ENCODE measurements at regions not wholly inside any gene's neighbourhood (a gene's known extent, or its start where the extent isn't known, plus 50 kb on each side); places are given as distances from the start of the nearest gene placed in this dataset.
A peak's percentile ranks its signal among the peaks of the same experiment; 100 is the strongest.

DNA sequence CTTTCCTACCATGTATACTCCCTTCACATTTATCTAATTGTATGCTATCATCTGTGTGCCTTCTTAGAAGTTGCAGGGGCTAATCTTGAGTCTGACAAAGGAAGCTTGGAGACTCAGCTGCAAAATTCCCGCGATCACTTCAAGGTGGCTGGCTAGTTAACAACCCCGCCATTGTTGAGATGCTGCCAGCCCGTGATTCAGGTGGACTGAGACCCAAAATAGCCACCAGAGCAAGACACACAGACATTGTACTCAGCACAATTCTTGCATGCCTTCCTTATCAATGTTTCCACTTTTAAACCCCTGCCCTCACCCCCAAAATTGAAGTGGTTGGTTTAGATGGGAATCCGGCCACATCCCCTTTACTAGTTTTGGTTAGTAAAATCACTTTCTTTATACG is 225.8 kb upstream of the ZNF717 start:
- TF ChIP-seq CTCF (IDR thresholded peaks at IDR 0.05; ENCODE audit: insufficient read depth, low read length) = no peak
- no peak for DNase-seq (ENCODE audit: low read depth)
- no peak overlapping the region for H3K4me3 ChIP-seq (ENCODE audit: low read depth, low read length)

DNA sequence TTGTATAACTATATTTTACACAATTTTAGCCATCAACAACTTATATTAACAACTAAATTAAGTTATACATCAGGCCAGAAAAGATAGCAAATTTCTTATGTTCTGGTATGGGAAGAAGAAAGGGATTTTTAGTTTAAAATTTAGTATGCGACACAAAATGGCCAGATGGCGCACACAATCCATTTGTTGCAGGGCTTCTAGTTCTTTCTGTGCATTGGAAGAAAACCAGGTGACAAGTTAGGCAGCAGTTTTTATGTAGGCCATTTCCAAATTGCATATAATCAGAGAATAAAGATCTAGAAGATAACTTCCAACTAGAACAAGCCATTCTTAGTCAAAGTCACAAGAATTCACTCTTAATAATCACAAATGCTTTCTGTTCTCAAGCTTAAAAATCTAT is 230.1 kb upstream of the ZNF717 start:
- DNase-seq (ENCODE audit: low read depth) = no peak
- no peak for TF ChIP-seq CTCF (IDR thresholded peaks at IDR 0.05; ENCODE audit: insufficient read depth, low read length)
- no peak overlapping the region for H3K4me3 ChIP-seq (ENCODE audit: low read depth, low read length)

DNA sequence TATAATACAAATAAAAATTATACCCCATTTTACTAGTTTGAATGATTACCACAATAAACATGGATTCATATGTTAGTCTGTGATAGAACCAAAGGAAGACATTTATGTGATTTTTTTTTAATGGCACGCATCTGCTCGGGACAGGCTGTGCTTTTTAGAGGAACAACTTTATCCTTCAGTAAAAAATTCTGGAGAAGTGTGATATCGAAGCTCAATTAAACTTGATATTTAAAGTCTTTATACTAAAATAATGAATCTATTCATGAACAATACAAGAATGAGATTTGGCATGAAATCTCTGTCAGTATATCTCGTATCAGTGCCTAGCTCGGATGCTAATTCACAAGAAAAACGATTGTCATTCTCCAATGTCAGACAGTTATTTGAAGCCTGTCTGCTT is 230.8 kb upstream of the ZNF717 start:
- no peak for DNase-seq (ENCODE audit: low read depth)
- H3K4me3 ChIP-seq (ENCODE audit: low read depth, low read length) = no peak overlapping the region
- no peak for TF ChIP-seq CTCF (IDR thresholded peaks at IDR 0.05; ENCODE audit: insufficient read depth, low read length)

GRCh38 chr3:76016769-76017439 is 231.6 kb upstream of the ZNF717 start:
- H3K4me3 ChIP-seq (ENCODE audit: low read depth, low read length) = no peak overlapping the region
- no peak for TF ChIP-seq CTCF (IDR thresholded peaks at IDR 0.05; ENCODE audit: insufficient read depth, low read length)
- DNase-seq (ENCODE audit: low read depth) = no peak

DNA sequence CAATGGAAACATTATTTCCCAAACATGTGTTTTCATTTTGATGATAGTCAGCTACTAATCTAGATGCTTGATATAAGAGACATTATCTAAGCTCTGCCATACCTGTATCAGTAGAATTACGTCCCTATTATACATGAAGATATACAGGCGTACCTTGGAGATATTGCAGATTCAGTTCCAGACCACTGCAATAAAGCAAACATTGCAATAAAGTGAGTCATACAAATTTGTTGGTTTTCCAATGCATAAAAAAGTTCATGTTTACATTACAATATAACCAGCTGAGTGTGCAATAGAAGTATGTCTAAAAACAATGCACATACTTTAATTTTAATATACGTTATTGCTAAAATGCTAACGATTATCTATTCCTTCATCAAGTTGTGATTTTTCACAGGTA is 236.0 kb upstream of the ZNF717 start:
- no peak for DNase-seq (ENCODE audit: low read depth)
- no peak for TF ChIP-seq CTCF (IDR thresholded peaks at IDR 0.05; ENCODE audit: insufficient read depth, low read length)
- no peak overlapping the region for H3K4me3 ChIP-seq (ENCODE audit: low read depth, low read length)

- TF ChIP-seq CTCF (IDR thresholded peaks at IDR 0.05; ENCODE audit: insufficient read depth, low read length) = peak; percentile 8
- H3K4me3 ChIP-seq (ENCODE audit: low read depth, low read length) = no peak overlapping the region
- no peak for DNase-seq (ENCODE audit: low read depth)
Observed at GRCh38 chr3:76024640-76025039, 239.3 kb upstream of the ZNF717 start.

GRCh38 chr3:76025561-76025960 is 240.2 kb upstream of the ZNF717 start:
- DNase-seq (ENCODE audit: low read depth) = no peak
- TF ChIP-seq CTCF (IDR thresholded peaks at IDR 0.05; ENCODE audit: insufficient read depth, low read length) = no peak
- H3K4me3 ChIP-seq (ENCODE audit: low read depth, low read length) = no peak overlapping the region

All from fibroblast of the aortic adventitia (primary cell).